ENCODE measurements at regions not wholly inside any gene's neighbourhood (a gene's known extent, or its start where the extent isn't known, plus 50 kb on each side); places are given as distances from the start of the nearest gene placed in this dataset.
"Not testable (repeated sequence)": the region's sequence is repeated elsewhere in the genome, so short reads cannot be mapped to it uniquely, and the experiment has no call there.

DNA sequence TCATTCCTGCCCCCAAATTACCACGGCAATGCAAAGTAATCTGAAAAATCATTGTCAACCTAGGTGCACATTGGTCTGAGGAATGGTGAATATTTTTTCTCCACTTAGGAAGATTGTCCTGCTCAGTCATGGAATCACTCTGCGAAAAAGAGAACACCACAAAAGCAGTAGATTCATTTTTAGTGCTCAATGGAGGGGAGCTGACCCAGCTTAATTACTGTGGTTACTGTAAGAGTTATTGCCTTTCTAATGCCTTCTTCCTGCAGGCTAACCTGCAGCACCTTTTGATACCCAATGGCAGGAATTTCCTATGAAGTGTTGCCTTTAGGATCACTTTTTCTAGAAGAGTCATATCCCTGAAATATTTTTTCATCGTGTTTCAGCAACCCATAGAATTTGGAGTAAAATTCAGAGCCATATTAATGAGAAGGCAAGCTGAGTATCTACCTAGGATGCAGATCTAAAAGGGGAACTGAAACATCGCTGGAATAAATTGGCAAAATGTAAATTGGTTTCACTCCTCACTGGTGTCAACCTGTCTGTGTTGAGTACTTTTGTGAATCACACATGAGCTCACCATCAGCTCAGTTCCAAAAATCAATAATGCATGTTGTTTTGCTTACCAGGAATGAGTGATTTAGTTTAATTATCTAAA lies 464.5 kb downstream of the CSNK1G3 start:
- no peak for DNase-seq

GRCh38 chr5:123975521-123975920 lies 463.5 kb downstream of the CSNK1G3 start:
- not testable (repeated sequence) for DNase-seq

DNA sequence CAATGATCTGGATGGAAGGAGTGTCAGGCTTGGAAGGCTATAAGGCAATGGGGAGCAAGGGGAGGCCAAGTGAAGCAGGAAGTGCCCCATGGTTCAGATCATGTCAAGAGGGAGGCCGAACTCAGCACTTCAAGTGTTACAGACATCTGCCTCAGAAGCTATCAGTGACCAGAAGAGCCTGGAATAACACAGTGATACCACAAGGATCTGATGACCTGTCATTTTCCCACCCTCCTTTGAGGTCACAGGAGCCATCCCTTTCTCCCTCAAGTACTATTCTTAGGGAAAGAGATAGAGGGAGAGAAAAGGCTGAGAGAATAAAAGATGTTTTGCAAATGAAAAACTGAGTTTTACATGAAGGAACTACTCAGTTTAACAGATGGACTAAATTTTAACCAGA lies 454.8 kb downstream of the CSNK1G3 start:
- no peak for DNase-seq

DNA sequence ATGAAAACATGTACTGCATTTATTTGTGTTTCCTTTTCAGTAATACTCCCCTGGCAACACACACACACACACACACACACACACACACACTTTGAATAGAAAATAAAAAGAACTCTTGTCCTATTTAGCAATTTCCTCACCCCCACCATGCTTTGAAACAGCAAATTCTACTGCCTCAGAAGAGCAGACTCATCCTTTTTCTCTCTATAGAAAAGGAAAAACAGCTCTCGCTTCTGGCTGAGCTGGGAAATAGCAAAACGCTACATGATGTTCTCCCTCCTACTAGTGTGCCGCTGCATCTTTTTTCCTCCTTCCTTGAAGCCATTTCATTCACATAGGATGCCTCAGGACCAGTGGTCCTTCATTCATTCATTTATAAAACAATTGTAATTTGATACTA lies 453.6 kb downstream of the CSNK1G3 start:
- DNase-seq, result no peak

GRCh38 chr5:123964884-123965283 lies 452.9 kb downstream of the CSNK1G3 start:
- DNase-seq, result no peak

DNA sequence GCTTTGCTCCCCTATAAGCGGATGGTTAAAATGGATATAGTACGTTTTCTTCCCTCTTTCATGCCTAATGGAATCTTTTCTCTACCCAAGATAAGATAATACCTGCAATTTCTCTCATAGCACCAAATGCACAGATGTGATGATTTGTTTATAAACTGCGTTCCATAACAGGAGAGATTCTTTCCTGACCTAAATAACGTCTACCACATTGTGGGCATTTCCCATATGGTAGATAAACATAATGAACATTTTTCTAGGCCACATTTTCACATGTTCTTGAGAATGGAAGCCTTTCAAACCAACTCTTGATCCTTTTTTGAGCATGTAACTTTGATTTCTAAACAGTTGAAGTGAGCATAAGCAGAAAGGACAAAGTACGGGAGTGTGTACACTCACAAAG lies 448.5 kb downstream of the CSNK1G3 start:
- DNase-seq, result no peak

GRCh38 chr5:123951582-123951977 lies 439.6 kb downstream of the CSNK1G3 start:
- no peak for DNase-seq

- DNase-seq, result no peak
Measured at GRCh38 chr5:123950701-123951581, 439.0 kb downstream of the CSNK1G3 start.

DNA sequence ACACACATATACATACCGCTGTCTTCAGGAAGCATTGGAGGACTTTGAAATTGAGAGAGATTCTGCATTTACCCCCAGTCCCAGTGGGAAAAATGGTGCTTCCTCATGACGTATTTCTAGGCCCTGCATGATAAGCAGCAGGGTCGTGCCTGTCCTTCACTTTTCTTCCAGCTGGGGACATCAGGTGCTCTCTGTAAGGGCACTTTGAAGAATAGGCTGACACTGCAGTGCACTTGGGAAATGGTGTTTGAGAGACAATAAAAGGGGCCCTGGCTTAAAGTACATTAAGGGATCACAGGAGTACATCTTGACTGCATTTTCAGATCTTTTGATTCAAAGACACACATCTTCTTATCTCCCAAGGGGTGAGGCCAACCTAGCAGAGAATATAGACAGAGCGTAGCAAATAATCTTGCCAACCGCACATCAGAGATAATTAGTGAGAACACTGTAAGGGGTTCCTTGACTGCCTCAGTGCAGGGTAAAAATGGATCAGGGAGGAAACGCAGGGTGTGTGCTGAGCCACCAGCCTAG lies 437.9 kb downstream of the CSNK1G3 start:
- no peak for DNase-seq

DNA sequence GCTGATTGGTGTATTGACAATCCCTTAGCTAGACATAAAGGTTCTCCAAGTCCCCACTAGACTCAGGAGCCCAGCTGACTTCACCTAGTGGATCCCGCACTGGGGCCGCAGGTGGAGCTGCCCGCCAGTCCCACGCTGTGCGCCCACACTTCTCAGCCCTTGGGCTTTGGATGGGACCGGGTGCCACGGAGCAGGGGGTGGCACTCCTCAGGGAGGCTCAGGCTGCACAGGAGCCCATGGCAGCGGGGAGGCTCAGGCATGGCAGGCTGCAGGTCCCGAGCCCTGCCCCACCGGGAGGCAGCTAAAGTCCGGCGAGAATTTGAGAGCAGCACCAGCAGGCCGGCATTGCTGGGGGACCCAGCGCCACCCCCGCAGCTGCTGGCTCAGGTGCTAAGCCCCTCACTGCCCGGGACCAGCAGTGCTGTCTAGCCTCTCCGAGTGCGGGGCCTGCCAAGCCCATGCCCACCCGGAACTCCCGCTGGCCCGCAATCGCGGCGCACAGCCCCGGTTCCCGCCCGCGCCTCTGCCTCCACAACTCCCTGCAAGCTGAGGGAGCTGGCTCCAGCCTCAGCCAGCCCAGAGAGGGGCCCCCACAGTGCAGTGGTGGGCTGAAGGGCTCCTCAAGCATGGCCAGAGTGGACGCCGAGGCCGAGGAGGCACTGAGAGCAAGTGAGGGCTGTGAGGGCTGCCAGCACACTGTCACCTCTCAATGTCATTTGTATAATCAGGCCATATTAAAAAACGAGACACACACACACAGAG lies 437.2 kb downstream of the CSNK1G3 start:
- DNase-seq, result no peak

DNA sequence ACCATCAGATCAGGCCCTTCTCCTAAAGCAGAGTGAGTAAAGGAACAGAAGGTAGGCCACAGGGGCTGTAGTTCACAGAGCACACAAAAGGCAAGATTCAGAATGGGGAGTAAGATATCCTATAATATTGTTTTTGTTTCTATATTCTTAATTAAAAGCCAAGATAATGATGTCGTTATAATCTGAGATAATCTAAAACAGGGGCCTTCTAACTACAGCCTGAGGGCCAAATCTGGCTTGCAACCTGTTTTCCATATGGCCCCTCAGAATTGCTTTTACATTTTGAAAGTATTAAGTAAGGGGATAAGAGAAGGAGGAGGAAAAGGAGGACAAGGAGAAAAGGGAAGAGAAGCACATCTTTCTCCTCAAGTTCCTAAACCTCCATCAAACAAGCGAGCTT lies 435.8 kb downstream of the CSNK1G3 start:
- DNase-seq, result no peak

DNA sequence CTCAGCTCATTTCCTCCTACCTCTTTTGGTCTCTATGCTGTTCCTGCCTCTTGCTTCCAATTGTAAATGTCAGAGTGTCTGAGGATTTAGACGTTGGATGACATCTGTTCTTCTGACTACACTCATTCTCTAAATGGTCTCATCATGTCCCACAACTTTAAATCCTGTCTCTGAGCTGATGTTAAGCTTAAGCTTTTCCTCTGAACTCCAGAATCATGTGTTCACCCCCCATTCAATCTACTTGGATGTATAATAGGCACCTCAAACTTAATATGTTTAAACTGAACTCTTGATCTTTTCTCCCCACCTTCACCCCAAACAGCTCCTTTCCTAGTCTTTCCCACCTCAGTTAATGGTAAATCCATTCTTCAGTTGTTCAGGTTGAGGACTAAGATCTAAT lies 433.6 kb downstream of the CSNK1G3 start:
- no peak for DNase-seq

DNA sequence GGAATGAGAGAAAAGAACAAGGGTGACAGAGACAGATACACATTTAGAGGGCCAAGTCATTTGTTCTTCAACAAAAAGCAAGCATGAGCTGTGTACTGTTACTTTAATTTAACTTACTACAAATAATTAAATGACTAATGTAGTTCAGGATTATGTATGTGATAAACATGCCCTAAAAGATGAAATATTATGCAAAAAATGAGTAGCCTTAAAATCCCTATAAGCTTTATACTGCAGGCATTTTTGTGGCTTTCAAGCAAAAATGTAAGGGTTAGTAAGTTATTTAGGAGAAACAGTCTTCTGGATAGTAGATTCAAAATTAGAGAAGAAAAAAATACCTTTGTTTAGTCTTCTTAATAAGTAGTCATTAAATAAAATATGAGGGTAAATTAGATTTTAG lies 431.2 kb downstream of the CSNK1G3 start:
- DNase-seq, result no peak

GRCh38 chr5:123940416-123940815 lies 428.4 kb downstream of the CSNK1G3 start:
- no peak for DNase-seq

GRCh38 chr5:123937230-123937629 lies 425.3 kb downstream of the CSNK1G3 start:
- no peak for DNase-seq

DNA sequence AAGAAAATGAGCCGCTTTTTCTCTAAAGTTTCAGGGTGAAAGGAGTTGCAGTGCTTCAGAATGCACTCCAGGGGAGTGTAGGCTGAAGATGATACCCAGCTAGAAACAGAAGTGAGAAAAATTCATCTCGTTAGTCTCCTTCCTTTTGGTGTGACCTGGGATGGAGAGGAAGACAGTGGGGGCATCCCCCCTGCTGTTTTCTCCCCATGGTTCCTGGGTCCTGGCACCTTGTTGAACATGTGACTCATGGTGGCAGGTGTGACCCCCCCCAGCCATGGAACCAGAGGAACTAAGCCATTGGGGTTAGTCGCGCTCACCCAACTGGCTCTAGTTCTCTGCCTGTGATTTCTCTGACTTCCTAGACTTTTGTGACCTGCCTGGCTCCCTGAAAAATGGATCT lies 424.6 kb downstream of the CSNK1G3 start:
- no peak for DNase-seq

DNA sequence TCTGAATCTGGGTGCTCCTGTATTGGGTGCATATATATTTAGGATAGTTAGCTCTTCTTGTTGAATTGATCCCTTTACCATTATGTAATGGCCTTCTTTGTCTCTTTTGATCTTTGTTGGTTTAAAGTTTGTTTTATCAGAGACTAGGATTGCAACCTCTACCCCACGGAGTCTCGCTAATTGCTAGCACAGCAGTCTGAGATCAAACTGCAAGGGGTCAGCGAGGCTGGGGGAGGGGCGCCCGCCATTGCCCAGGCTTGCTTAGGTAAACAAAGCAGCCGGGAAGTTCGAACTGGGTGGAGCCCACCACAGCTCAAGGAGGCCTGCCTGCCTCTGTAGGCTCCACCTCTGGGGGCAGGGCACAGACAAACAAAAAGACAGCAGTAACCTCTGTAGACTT lies 421.8 kb downstream of the CSNK1G3 start:
- not testable (repeated sequence) for DNase-seq

DNA sequence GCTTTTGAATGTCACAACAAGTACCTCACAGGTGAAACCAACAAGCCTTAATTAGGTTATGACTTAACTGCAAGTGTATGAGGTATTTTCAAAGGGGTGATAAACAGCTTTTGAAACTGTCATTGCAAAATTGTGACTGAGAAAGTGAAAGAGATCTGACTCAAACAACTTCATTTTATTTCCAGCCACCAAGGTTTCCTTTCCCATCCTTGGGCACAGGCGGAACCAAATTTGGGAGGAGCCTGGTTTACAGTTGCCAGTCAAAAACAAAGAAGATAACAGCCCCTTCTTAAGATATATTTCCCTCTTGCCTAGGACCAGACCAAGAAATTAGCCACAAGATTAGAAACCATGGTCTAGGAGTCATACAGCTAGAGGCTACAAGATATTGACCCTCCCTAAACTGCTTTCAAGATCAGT lies 417.1 kb downstream of the CSNK1G3 start:
- no peak for DNase-seq

GRCh38 chr5:123928401-123928800 lies 416.4 kb downstream of the CSNK1G3 start:
- DNase-seq, result no peak

DNA sequence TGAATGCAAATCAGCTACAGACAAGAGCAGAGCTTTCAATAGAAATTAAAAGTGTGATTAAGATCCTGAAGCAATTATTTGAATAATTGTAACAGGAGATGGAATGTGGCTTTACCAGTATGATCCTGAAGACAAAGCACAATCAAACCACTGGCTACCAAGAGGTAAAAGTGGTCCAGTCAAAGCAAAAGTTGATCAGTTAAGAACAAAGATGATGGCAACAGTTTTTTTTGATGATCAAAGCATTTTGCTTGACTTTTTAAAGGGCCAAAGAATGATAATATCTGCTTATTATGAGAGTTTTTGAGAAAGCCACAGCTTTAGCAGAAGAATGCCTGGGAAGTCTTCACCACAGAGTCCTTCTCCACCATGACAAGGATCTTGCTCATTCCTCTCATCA lies 409.2 kb downstream of the CSNK1G3 start:
- DNase-seq, result no peak

DNA sequence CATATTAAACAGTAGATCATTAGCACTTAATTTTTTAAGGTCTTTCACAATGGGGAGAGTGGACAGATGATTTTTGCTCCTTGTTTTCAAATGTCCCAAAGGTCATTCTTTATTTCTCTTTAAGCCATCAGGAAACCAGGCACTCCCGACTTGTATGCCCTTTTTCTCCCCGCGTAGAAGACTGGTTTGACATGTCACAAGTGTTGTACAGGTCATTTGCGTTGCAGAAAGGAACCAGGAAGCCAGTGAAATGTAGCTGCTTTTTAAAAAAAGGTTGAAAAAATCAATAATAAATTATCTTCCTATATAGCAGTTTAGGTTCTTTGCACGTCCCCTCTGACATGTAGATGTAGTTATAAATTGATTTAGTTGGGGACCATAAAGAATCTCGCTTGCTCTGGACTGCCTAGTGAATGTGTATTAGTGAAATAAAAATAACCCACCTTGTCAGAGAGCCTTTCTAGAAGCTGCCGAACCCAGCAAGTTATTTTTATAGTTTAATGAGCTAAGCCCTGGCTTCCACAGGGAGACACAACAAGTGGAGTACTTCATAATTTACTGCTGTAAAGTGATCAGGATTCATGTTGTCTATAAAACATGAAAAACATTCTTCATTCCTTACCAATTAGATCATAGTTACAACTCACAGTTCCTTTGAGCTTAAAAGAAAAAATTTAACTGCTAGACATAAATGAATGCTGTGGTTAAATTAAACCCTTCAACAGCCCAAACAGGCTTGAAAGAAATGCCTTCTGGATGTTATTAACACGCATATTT lies 404.6 kb downstream of the CSNK1G3 start:
- no peak for DNase-seq

DNA sequence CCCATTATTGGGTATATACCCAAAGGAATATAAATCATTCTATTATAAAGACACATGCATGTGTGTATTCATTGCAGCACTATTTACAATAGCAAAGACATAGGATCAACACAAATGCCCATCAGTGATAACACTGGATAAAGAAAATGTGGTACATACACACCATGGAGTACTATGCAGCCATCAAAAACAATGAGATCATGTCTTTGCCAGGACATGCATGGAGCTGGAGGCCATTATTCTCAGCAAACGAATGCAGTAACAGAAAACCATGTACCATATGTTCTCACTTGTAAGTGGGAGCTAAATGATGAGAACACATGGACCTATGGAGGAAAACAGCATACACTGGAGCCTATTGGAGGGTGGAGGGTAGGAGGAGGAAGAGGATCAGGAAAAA lies 402.4 kb downstream of the CSNK1G3 start:
- no peak for DNase-seq

- DNase-seq, result no peak
Measured at GRCh38 chr5:123907349-123907748, 395.4 kb downstream of the CSNK1G3 start.
